ENCODE measurements at regions not wholly inside any gene's neighbourhood (a gene's known extent, or its start where the extent isn't known, plus 50 kb on each side); places are given as distances from the start of the nearest gene placed in this dataset.

GRCh38 chr15:81728726-81729125 is 317.1 kb downstream of the MEX3B start:
- TF ChIP-seq CTCF (IDR thresholded peaks at IDR 0.05) (no peak), EZH2 (IDR thresholded peaks at IDR 0.05) (no peak), EZH2phosphoT487 (IDR thresholded peaks at IDR 0.05) (no peak)
- Mint-ChIP-seq H3K9me3 (peaks cover 23% of the 10 kb centered on the region), H3K4me1 (peaks cover 5% of the 10 kb centered on the region), H3K36me3 (peaks cover 2% of the 10 kb centered on the region), H3K27me3 (ENCODE audit: insufficient read depth, low read depth) (no peaks in the 10 kb centered on the region), H3K4me3 (no peak overlapping the region), H3K27ac (no peak overlapping the region)
- Histone ChIP-seq H3K9ac (no peak overlapping the region), H3K79me2 (ENCODE audit: low read depth) (no peaks in the 10 kb centered on the region), H3K4me1 (no peaks in the 10 kb centered on the region), H3K36me3 (peaks cover 4% of the 10 kb centered on the region), H3K9me3 (ENCODE audit: low read depth) (peaks cover 22% of the 10 kb centered on the region), H3K27me3 (no peaks in the 10 kb centered on the region), H4K20me1 (ENCODE audit: low read depth) (no peaks in the 10 kb centered on the region), H3K27ac (no peak overlapping the region), H2AFZ (replicated peaks) (no peak overlapping the region), H3K4me3 (no peak overlapping the region), H3K4me2 (no peak overlapping the region), H3F3A (ENCODE audit: low read depth) (no peaks in the 10 kb centered on the region)
- no peak for DNase-seq (ENCODE audit: low spot score)

- no peak overlapping the region for H3K4me3 ChIP-seq
- H3K9me3 ChIP-seq (ENCODE audit: low read depth) = peaks cover 22% of the 10 kb centered on the region
- H2AFZ ChIP-seq (replicated peaks) = no peak overlapping the region
- H3K27ac Mint-ChIP-seq = no peak overlapping the region
- DNase-seq (ENCODE audit: low spot score) = no peak
- no peak overlapping the region for H3K4me3 Mint-ChIP-seq
- no peaks in the 10 kb centered on the region for H3K79me2 ChIP-seq (ENCODE audit: low read depth)
- no peak overlapping the region for H3K4me2 ChIP-seq
- no peaks in the 10 kb centered on the region for H3K27me3 Mint-ChIP-seq (ENCODE audit: insufficient read depth, low read depth)
- H3K4me1 ChIP-seq = no peaks in the 10 kb centered on the region
- no peaks in the 10 kb centered on the region for H4K20me1 ChIP-seq (ENCODE audit: low read depth)
- H3F3A ChIP-seq (ENCODE audit: low read depth) = no peaks in the 10 kb centered on the region
- H3K27ac ChIP-seq = no peak overlapping the region
- H3K9me3 Mint-ChIP-seq = peaks cover 23% of the 10 kb centered on the region
- H3K9ac ChIP-seq = no peak overlapping the region
- H3K36me3 Mint-ChIP-seq = peaks cover 2% of the 10 kb centered on the region
- no peaks in the 10 kb centered on the region for H3K27me3 ChIP-seq
- TF ChIP-seq CTCF (IDR thresholded peaks at IDR 0.05) (no peak), EZH2 (IDR thresholded peaks at IDR 0.05) (no peak), EZH2phosphoT487 (IDR thresholded peaks at IDR 0.05) (no peak)
- peaks cover 5% of the 10 kb centered on the region for H3K4me1 Mint-ChIP-seq
- peaks cover 4% of the 10 kb centered on the region for H3K36me3 ChIP-seq
Observed at GRCh38 chr15:81725590-81725989, 320.2 kb downstream of the MEX3B start.

- Mint-ChIP-seq H3K4me1 (peaks cover under 1% of the 10 kb centered on the region), H3K9me3 (peaks cover 15% of the 10 kb centered on the region), H3K36me3 (peaks cover 2% of the 10 kb centered on the region), H3K4me3 (no peak overlapping the region), H3K27ac (no peak overlapping the region), H3K27me3 (ENCODE audit: insufficient read depth, low read depth) (no peaks in the 10 kb centered on the region)
- Histone ChIP-seq H4K20me1 (ENCODE audit: low read depth) (no peaks in the 10 kb centered on the region), H3K4me2 (no peak overlapping the region), H3K4me3 (no peak overlapping the region), H3K4me1 (no peaks in the 10 kb centered on the region), H3K9ac (no peak overlapping the region), H3K27ac (no peak overlapping the region), H3K27me3 (no peaks in the 10 kb centered on the region), H3K36me3 (peaks cover 4% of the 10 kb centered on the region), H3K9me3 (ENCODE audit: low read depth) (peaks cover 22% of the 10 kb centered on the region), H3K79me2 (ENCODE audit: low read depth) (no peaks in the 10 kb centered on the region), H2AFZ (replicated peaks) (no peak overlapping the region), H3F3A (ENCODE audit: low read depth) (no peaks in the 10 kb centered on the region)
- TF ChIP-seq EZH2phosphoT487 (IDR thresholded peaks at IDR 0.05) (no peak), EZH2 (IDR thresholded peaks at IDR 0.05) (no peak), CTCF (IDR thresholded peaks at IDR 0.05) (no peak)
- no peak for DNase-seq (ENCODE audit: low spot score)
Observed at GRCh38 chr15:81724536-81724935, 321.3 kb downstream of the MEX3B start.

Measured in neural progenitor cell (in vitro differentiated cells).